ENCODE measurements at regions not wholly inside any gene's neighbourhood (a gene's known extent, or its start where the extent isn't known, plus 50 kb on each side); places are given as distances from the start of the nearest gene placed in this dataset.

DNA sequence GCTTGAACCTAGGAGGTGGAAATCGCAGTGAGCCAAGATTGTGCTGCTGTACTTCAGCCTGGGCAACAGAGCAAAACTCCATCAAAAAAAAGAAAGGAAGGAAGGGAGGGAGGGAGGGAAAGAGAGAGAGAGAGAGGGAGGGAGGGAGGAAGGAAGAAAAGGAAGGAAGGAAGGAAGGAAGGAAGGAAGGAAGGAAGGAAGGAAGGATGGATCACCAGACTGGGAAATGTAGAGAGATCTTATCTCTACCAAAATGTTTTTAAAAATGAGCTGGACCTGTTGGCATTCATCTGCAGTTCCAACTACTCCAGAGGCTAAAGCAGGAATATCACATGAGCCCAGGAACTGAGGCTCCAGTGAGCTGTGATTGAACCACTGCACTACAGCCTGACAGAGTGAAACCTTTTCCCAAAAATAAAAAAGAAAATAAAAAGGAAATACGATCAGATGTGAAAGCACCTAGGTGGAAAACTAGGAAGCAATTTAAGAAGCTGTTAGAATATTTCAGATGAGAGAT, 239.4 kb downstream of the CDH7 start:
- TF ChIP-seq, protein P1, sequence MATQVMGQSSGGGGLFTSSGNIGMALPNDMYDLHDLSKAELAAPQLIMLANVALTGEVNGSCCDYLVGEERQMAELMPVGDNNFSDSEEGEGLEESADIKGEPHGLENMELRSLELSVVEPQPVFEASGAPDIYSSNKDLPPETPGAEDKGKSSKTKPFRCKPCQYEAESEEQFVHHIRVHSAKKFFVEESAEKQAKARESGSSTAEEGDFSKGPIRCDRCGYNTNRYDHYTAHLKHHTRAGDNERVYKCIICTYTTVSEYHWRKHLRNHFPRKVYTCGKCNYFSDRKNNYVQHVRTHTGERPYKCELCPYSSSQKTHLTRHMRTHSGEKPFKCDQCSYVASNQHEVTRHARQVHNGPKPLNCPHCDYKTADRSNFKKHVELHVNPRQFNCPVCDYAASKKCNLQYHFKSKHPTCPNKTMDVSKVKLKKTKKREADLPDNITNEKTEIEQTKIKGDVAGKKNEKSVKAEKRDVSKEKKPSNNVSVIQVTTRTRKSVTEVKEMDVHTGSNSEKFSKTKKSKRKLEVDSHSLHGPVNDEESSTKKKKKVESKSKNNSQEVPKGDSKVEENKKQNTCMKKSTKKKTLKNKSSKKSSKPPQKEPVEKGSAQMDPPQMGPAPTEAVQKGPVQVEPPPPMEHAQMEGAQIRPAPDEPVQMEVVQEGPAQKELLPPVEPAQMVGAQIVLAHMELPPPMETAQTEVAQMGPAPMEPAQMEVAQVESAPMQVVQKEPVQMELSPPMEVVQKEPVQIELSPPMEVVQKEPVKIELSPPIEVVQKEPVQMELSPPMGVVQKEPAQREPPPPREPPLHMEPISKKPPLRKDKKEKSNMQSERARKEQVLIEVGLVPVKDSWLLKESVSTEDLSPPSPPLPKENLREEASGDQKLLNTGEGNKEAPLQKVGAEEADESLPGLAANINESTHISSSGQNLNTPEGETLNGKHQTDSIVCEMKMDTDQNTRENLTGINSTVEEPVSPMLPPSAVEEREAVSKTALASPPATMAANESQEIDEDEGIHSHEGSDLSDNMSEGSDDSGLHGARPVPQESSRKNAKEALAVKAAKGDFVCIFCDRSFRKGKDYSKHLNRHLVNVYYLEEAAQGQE (IDR thresholded peaks at IDR 0.05; ENCODE audit: insufficient replicate concordance, low read depth): no peak
- TF ChIP-seq SPI1 (IDR thresholded peaks at IDR 0.05; ENCODE audit: borderline replicate concordance, low read depth) (no peak), GABPA (IDR thresholded peaks at IDR 0.05; ENCODE audit: low read depth) (no peak), POLR2AphosphoS5 (IDR thresholded peaks at IDR 0.05; ENCODE audit: low read depth) (no peak)
- TF ChIP-seq, protein P2, sequence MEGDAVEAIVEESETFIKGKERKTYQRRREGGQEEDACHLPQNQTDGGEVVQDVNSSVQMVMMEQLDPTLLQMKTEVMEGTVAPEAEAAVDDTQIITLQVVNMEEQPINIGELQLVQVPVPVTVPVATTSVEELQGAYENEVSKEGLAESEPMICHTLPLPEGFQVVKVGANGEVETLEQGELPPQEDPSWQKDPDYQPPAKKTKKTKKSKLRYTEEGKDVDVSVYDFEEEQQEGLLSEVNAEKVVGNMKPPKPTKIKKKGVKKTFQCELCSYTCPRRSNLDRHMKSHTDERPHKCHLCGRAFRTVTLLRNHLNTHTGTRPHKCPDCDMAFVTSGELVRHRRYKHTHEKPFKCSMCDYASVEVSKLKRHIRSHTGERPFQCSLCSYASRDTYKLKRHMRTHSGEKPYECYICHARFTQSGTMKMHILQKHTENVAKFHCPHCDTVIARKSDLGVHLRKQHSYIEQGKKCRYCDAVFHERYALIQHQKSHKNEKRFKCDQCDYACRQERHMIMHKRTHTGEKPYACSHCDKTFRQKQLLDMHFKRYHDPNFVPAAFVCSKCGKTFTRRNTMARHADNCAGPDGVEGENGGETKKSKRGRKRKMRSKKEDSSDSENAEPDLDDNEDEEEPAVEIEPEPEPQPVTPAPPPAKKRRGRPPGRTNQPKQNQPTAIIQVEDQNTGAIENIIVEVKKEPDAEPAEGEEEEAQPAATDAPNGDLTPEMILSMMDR (IDR thresholded peaks at IDR 0.05; ENCODE audit: insufficient read depth, low read length): no peak
- DNase-seq (ENCODE audit: low read depth in 1 of 2, low spot score in 1 of 2): no peak
- Histone ChIP-seq H3K27me3 (ENCODE audit: insufficient read depth, poor library complexity, severe bottlenecking) (no peaks in the 10 kb centered on the region), H3K27ac (replicated peaks) (no peak overlapping the region), H3K4me3 (replicated peaks; ENCODE audit: insufficient read depth, low read length) (no peak overlapping the region)

DNA sequence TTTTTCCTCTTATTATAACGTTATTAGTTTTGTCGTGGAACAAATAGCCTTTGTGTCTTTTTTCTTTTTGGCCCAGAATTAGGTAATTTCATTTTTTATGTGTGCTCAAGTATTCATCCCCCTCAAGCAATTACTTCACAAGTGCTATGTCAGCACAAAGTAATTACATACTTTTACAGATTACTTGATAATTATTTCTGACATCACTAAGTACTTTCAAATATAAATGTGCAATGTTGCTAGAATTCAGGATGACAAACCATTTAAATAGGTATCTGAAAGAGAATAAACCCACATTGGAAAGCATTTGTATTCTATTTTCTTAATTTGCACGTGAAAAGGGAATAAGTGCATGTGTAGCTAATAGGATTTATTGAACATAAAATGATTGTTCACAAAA, 238.2 kb downstream of the CDH7 start:
- Histone ChIP-seq H3K4me3 (replicated peaks; ENCODE audit: insufficient read depth, low read length) (no peak overlapping the region), H3K27me3 (ENCODE audit: insufficient read depth, poor library complexity, severe bottlenecking) (no peaks in the 10 kb centered on the region), H3K27ac (replicated peaks) (no peak overlapping the region)
- DNase-seq (ENCODE audit: low read depth in 1 of 2, low spot score in 1 of 2): no peak
- no peak for TF ChIP-seq POLR2AphosphoS5 (IDR thresholded peaks at IDR 0.05; ENCODE audit: low read depth)
- no peak for TF ChIP-seq SPI1 (IDR thresholded peaks at IDR 0.05; ENCODE audit: borderline replicate concordance, low read depth)
- TF ChIP-seq, protein P1 (IDR thresholded peaks at IDR 0.05; ENCODE audit: insufficient replicate concordance, low read depth): no peak
- TF ChIP-seq, protein P2 (IDR thresholded peaks at IDR 0.05; ENCODE audit: insufficient read depth, low read length): no peak
- TF ChIP-seq GABPA (IDR thresholded peaks at IDR 0.05; ENCODE audit: low read depth): no peak

DNA sequence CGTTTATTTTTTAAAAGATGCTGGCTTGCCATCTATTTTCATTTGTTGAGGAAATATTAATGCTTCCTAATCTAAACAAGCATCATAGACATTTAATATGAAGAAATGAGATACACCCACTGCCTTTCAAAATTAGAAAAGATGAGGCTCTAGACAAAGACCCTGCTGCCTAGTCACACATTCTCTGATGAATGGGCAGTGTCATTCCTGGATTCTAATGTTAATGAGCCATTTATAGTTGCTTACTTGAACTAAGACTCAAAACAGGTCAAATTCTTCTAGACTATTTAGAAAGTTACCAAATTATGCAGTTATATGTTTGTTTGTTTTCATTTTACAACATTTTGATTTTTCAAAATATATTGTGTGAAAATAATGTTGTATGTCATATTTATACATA, 237.6 kb downstream of the CDH7 start:
- TF ChIP-seq, protein P2 (IDR thresholded peaks at IDR 0.05; ENCODE audit: insufficient read depth, low read length): no peak
- TF ChIP-seq GABPA (IDR thresholded peaks at IDR 0.05; ENCODE audit: low read depth): no peak
- no peak for TF ChIP-seq SPI1 (IDR thresholded peaks at IDR 0.05; ENCODE audit: borderline replicate concordance, low read depth)
- TF ChIP-seq POLR2AphosphoS5 (IDR thresholded peaks at IDR 0.05; ENCODE audit: low read depth): no peak
- TF ChIP-seq, protein P1 (IDR thresholded peaks at IDR 0.05; ENCODE audit: insufficient replicate concordance, low read depth): no peak
- Histone ChIP-seq H3K4me3 (replicated peaks; ENCODE audit: insufficient read depth, low read length) (no peak overlapping the region), H3K27me3 (ENCODE audit: insufficient read depth, poor library complexity, severe bottlenecking) (no peaks in the 10 kb centered on the region), H3K27ac (replicated peaks) (no peak overlapping the region)
- DNase-seq (ENCODE audit: low read depth in 1 of 2, low spot score in 1 of 2): no peak

All from HL-60 (cell line).